ENCODE measurements at regions not wholly inside any gene's neighbourhood (a gene's known extent, or its start where the extent isn't known, plus 50 kb on each side); places are given as distances from the start of the nearest gene placed in this dataset.
"Not testable (repeated sequence)": the region's sequence is repeated elsewhere in the genome, so short reads cannot be mapped to it uniquely, and the experiment has no call there.

DNA sequence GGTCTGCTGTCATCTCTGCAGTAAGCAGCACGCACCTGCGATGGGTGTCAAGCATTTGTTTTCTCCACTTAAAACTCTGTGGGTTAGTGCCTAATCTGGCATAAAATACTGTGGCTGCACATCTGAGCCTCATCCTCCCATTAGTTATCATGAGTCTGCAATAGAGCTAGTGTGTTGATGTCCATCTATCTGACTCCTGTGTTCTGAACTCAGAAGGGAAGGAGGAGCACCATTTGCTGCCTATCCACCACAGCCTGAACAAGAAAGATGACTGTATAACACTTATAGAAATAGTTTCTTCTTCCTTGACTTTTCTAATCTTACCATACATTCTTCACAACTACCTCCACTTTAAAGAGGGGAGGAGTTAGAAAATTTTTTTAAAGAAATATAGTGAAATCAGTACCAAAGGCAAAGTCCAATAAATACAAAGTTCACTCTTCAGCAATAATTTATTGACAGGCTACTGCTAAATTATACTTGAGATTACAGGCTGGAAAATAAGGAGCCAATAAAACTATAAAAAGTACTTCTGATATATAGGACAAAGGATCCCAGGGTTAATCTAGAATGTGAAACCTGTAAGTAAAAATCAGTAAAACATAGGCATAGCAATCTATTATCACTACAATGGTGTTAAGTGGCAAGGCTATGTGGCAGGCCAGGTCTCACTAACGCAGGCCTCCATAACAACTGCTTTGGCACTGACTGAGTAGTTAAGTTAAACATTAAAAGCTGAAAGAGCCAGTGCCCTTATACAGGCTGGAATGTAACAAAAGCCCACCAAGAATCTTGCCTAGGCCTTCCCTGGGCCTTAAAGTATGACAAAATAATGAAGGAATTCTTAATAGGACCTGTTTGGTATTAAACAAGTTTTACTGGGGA, 70.2 kb downstream of the LGALS9C start:
- not testable (repeated sequence) for DNase-seq

DNA sequence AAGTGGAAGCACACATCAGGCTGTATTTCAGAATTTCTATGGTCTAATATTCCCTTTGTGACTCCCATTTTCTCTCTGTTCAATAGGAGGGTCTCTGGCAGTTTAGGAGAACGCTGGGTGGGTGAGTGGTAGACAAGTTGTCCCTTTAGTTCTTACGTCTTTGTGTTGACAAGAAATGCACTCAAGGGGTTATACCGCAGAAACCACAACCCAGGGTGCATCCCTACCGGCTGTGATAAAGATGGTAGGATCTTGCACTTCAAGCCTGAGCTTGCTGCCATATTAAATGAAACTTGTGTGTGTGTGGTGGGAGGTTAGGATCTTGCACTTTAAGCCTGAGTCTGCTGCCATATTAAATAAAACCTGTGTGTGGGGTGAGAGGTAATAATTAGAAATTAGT, 80.5 kb downstream of the LGALS9C start:
- DNase-seq = not testable (repeated sequence)

DNA sequence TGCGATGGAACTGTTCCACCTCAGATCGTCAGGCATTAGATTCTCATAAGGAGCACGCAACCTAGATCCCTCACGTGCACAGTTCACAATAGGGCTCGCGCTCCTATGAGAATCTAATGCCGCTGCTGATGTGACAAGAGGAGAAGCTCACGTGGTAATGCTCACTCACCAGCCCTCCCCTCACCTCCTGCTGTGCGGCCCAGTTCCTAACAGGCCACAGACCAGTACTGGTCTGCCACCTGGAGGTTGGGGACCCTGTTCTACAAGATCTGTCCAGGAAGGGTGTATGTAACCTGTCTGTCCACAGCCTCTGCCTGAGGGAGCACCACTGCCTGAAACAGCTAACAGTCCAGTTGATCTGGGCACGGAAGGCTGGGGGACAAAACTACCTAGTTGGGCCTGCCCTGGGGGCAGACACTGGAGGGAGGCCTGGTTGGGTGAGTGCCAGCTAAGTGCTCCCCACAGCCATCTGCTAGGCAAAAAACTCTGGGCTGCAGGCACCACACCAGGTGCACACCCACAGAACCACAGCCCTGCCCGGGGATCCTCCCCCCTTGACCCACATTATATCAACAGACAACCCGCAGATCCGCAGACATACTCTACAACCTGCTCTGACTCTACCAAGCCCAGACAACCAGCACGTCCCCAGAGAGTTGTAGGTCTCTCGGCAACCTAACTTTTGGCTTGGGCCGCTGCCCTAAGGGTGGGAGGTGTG, 80.7 kb downstream of the TBC1D28 start:
- DNase-seq = not testable (repeated sequence)

DNA sequence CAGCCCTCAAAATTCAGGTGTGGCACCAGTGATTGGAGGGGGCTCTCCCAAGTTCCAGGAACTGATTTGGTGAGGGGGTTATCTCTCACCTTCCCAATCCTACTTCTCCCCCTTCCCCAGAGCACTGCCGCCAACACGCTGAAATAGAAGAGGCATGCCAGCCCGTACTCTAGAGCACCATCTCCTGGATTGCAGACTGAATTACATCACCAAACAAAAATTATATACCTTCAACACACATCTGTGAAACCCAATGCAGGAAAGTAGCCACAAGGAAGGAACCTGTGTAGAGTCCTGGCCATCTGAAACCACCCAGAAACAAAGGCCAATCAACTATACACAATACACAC, 80.1 kb downstream of the TBC1D28 start:
- peak; percentile 0 to 3 for DNase-seq

DNA sequence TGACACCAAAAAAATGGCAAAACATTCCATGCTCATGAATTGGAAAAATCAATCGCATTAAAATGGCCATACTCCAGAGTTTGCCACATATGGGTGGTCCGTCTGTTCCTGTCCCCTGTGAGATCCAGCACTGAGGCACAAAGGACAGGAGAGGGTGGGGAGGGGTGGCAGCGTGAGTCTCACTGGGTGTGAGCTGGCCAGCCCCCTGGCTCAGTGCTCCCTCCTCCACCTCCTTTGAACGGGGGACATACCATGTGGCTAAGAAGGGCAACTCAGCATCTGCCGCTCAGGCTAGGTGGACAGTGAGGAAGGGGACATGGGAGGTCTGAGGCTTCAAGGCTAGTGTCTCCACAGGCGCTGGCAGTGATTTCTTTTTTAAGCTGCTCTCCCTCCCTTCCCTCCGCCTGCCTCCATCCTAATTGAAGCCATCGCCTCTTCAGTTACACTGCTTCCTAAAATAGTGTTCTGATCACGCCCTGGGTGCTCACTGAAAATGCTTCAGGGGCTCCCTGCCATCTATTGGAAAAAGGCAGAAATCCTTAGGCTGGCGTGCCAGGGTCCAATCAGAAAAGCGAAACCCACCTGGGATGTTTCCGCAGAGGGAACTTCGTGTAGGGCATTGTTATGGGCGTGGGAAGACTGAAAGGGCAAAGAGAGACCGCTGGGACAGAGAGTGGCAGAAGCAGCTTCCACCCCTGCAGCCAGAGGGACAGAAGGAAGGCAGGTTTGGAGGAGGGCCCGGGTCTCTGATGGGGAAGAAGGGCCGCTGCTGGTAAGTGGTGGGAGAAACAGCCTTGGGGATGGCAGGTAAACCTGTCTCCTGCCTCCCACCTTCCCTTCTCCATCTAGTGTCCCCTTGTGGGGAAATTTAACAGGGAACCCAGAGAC, 75.8 kb downstream of the TBC1D28 start:
- not testable (repeated sequence) for DNase-seq

DNA sequence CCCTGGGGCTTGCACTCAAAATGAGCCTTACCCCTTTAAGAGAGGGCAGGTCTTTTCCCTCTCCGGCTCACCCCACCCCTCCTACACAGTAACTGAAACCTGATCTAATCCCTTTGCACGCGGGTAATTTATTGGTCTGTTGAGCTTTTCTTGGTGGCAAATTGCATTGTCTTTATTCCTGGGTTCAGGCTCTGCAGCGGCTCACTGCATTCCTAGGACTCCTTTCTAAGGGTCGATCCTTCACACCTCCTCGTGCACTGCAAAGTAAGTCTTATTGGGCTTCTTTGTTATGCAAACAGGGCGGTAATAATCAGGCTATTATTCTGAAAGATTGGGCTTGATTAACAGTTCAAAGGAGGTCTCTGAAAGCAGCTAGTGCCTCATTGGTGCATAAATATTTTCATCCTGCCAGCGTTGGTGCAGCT, 74.7 kb downstream of the TBC1D28 start:
- not testable (repeated sequence) for DNase-seq

DNA sequence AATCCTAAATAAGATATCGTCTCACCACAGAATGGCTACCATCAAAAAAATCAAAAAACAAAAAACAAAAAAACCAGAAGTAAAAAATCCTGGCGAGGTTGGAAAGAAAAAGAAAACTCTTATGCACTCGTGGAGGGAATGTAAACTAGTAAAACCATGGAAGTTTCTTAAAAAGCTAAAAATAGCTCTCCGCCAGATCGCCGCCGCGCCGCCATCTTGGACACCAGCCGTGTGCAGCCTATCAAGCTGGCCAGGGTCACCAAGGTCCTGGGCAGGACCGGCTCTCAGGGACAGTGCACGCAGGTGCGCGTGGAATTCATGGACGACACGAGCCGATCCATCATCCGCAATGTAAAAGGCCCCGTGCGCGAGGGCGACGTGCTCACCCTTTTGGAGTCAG, 71.7 kb downstream of the TBC1D28 start:
- DNase-seq = not testable (repeated sequence)

DNA sequence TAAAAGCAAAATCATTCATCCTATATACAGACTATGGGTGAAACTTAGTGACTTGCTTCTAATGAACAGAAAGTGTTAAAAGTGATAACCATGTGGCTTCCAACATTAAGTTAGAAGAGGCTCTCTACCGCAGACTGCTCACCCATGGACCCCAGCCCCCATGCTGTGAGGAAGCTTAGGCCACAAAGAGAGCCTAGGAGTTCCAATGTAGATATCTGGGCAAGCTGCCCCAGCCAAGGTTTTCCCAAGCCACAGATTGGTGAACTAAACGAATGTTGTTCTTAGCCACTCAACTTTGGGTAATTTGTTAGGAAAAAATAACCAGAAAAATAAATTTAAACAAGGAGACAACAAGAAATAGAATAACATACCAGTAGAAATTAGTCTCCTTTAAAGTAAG, 70.1 kb downstream of the TBC1D28 start:
- DNase-seq = not testable (repeated sequence)
